GM12873 (cell line): ENCODE measurements at regions not wholly inside any gene's neighbourhood (a gene's known extent, or its start where the extent isn't known, plus 50 kb on each side); places are given as distances from the start of the nearest gene placed in this dataset.

Source experiments
- TF ChIP-seq, protein P1 (sequence below): IDR thresholded peaks from 2 replicates; pipeline ENCODE4 v1.5.1; 2012; ENCODE audit warnings: low read depth, mild to moderate bottlenecking, moderate library complexity, low read length, control low read depth; ENCODE audit not compliant: insufficient read depth; ENCODE audit errors: missing control alignments

DNA sequence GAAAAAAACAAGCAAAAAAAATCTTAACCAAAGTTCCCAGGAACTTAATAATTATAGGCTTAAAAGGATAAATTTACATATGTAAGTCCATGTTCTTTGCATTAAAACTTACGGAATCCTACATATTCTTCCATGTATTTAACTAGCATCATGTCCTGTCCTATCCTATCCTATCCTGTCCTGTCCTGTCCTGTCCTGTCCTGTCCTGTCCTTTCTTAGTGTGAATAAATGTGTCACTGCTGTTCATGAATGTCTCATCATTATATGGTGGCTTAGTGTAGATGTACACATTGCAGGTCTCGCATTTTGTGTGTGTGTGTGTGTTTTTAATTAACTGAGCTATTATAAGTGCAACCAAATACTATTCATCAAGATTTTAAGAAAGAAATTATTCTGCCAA is 90.0 kb downstream of the TMEM167A start:
- TF ChIP-seq, protein P1, sequence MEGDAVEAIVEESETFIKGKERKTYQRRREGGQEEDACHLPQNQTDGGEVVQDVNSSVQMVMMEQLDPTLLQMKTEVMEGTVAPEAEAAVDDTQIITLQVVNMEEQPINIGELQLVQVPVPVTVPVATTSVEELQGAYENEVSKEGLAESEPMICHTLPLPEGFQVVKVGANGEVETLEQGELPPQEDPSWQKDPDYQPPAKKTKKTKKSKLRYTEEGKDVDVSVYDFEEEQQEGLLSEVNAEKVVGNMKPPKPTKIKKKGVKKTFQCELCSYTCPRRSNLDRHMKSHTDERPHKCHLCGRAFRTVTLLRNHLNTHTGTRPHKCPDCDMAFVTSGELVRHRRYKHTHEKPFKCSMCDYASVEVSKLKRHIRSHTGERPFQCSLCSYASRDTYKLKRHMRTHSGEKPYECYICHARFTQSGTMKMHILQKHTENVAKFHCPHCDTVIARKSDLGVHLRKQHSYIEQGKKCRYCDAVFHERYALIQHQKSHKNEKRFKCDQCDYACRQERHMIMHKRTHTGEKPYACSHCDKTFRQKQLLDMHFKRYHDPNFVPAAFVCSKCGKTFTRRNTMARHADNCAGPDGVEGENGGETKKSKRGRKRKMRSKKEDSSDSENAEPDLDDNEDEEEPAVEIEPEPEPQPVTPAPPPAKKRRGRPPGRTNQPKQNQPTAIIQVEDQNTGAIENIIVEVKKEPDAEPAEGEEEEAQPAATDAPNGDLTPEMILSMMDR, result no peak

DNA sequence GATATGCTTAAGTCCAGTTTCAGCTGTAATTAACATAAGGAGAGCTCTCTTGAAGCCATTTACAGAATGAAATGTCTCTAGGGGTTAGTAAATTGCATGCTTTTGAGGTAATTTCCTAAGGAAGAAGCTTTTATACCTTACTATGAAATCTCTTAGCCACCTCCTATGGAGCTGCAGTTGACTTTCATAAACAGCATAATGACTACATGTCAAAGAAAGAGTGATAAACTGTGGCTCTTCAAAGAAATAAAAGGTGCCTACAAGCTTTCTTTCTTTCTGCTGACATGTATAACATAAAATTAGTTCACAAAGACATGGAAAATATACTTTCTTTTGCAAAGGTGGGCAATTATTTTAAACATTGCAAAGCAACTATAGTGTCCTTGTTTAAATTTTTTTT is 90.8 kb downstream of the TMEM167A start:
- TF ChIP-seq, protein P1, result no peak

DNA sequence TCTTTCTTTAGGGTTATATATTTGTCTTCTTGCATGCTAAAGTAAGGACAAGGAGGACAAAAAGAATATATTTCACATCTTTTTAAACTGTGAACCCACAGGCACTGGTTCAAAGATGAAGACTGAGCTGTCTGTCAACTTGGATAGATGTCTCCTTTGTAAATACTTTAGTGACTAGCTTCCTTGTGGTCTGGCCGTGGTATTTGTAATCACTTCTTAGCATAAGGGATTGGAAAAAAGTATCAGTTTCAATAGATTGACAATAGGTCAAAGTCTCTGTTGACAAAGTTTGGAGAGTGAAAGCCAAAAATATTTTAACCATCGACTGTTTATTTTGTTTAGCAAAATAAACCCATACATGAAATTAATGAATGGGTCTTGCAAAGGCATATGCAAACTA is 91.4 kb downstream of the TMEM167A start:
- TF ChIP-seq, protein P1, result no peak

DNA sequence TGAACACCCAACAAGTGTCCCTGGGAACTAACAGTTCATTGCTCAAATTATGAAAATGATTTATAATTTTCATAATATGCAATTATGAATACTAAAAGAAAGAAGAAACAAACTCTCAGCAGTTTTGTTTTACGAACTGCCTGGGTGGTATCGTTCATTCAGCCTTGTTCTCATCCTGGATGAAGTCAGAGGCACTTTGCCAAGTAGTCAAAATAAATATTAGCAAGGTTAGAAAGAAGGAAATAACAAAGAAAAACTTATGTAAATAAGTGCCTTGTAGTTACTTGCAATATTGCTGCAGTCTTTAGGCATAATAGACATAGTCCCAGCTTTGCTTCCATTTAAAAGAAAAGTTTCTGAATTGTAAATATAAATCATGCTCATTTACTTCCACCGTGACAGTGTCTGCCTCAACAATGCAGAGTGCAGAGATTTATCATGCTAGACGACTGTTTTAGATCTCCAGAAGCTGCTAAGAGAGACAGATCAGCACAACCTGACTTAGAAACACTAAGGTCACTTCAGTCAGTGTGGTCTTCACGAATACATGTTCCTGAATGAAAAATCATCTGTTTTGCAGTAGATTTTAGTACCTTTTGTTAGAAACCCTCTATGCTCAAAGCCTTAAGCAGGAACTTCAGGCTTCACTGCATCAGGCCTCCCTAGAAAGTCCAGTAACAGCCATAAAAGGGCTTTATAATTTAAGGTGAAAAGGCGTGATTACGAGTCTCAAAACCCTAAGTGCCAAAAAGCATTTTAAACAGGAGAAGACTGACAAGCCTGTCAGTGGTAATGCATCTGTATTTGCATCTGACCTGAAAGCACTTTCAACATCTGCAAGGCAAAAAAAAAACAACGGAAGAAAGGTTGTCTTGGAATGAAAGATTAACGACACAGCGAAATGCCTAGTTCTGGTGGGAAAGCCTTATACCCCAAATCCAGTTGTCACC is 92.1 kb downstream of the TMEM167A start:
- TF ChIP-seq, protein P1, result no peak

DNA sequence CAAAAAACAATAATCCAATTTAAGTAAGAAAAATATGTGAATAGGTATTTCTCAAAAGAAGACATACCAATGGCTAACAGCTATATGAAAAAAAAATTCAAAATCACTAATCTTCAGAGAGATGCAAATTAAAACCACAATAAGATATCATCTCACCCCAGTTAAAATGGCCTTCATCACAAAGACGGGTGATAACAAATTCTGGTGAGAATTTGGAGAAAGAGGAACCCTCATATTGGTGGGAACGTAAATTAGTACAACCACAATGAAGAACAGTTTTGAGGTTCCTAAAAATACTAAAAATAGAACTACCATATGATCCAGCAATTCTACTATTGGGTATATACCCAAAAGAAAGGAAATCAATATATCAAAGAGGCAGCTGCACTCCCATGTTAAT is 94.3 kb downstream of the TMEM167A start:
- TF ChIP-seq, protein P1, result no peak

DNA sequence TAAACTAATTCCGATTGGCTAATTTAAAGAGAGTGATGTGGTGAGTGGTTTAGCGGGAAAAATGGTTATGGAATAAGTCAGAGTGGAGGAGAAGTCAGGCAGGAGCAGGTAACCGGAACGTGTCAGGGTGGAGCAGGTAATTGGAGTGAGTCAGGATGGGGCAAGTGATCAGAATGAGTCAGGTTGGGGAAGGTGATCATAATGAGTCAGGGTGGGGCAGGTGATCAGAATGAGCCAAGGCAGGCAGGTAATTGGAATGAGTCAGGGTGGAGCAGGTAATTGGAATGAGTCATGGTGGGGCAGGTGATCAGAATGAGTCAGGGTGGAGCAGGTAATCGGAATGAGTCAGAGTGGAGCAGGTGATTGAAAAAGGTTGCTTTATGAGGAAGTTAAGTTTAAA is 101.4 kb downstream of the TMEM167A start:
- TF ChIP-seq, protein P1, result no peak

DNA sequence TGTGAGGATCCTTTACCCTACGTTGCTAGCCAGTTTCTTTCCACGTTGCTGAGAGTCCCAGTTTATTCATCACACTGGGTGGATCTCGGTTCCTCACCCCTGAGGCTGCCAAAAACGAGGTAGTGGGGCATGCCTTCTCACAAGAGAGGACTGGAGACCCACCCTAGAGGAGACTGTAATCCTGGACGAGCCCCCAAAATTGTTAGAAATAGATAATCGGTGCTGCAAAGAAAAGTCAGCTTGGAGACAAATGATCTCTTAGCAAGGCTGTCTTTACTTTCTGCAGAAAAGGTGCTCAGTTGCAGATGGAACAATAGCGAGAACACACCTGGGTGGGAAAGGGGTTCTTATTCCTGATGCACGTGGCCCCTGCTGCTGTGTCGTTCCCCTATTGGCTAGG is 101.8 kb downstream of the TMEM167A start:
- TF ChIP-seq, protein P1, result no peak
